ENCODE measurements at regions not wholly inside any gene's neighbourhood (a gene's known extent, or its start where the extent isn't known, plus 50 kb on each side); places are given as distances from the start of the nearest gene placed in this dataset.

DNA sequence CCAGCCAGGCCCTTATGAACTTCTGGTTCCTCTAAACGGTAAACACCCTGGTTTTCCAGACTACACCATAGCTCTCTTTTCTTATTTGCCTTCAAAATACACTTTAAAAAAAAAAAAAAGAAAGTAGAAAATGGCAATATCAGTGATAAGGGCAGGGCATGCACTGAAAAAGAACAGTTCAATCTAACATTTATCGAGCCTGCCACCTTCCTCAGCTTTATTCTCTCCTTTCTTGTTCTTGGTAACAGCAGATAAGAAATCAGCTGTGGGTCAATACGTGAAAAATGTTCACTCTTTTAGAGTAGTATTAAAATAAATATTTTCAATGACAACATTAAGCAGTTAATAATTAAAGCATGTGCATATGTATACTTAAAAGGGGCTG, 83.1 kb upstream of the ZNF648 start:
- Histone ChIP-seq H3K4me3 (no peak overlapping the region), H3K36me3 (ENCODE audit: low read depth) (no peaks in the 10 kb centered on the region), H3K9me3 (no peaks in the 10 kb centered on the region), H3K4me1 (ENCODE audit: low read depth) (peaks cover 13% of the 10 kb centered on the region)
- ATAC-seq (no peak), DNase-seq (no peak)
- TF ChIP-seq, protein P1, sequence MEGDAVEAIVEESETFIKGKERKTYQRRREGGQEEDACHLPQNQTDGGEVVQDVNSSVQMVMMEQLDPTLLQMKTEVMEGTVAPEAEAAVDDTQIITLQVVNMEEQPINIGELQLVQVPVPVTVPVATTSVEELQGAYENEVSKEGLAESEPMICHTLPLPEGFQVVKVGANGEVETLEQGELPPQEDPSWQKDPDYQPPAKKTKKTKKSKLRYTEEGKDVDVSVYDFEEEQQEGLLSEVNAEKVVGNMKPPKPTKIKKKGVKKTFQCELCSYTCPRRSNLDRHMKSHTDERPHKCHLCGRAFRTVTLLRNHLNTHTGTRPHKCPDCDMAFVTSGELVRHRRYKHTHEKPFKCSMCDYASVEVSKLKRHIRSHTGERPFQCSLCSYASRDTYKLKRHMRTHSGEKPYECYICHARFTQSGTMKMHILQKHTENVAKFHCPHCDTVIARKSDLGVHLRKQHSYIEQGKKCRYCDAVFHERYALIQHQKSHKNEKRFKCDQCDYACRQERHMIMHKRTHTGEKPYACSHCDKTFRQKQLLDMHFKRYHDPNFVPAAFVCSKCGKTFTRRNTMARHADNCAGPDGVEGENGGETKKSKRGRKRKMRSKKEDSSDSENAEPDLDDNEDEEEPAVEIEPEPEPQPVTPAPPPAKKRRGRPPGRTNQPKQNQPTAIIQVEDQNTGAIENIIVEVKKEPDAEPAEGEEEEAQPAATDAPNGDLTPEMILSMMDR (IDR thresholded peaks at IDR 0.05), result no peak
- intact Hi-C loops (cut with DNase I, micrococcal nuclease), result loop anchor here in 1 of 2 donors (5.0 kb wide), 1 partner anchor 253 kb away; no protein-coding TSS in a partner anchor

DNA sequence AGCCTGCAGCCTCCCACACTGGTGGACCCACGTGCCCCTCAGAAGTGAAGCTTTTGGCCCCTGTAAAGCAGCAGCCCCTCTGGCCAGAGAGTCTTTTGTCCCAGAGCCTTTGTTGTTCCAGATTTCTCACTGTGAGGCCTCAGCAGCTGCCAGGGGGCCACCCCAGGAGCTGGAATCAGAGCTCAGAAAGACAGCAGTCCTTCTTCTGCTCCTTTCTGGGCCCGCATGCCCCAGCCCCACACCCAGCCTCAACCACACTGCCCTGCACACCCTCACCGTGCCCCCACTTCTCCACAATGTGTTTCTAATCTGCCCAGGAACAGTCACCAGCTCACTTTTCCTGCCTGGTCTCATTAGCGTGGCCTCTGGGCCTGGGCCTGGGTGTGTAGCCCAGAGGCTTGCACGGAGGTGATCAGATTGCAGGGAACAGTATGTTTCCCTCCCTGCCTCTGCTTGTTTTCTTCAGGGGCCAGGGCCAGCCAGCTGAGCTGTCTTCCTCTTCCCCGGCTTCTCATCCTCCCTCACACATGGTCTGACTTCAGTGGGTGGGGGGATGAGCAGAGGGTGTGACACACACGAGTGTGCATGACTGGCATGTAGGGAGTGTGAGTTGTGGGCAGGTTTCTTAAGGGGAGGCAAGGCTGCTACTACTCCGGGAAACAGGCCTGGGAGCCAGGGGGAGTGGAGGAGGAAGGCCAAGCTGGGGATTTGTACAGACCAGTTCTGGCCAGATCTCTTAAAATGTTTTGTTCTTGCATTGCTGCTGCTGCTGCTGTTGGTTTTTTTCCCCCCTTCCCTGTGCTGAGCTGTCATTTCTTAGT, 82.5 kb upstream of the ZNF648 start:
- Histone ChIP-seq H3K4me1 (ENCODE audit: low read depth) (peaks cover 13% of the 10 kb centered on the region), H3K4me3 (no peak overlapping the region), H3K36me3 (ENCODE audit: low read depth) (no peaks in the 10 kb centered on the region), H3K9me3 (no peaks in the 10 kb centered on the region)
- DNase-seq (peak; percentile 56 to 78 (median 57)), ATAC-seq (peak; percentile 67)
- TF ChIP-seq, protein P1 (IDR thresholded peaks at IDR 0.05), result no peak
- intact Hi-C loops (cut with DNase I, micrococcal nuclease), result loop anchor here (2.0 to 5.0 kb wide), 2 partner anchors 253 kb away; no protein-coding TSS in a partner anchor

DNA sequence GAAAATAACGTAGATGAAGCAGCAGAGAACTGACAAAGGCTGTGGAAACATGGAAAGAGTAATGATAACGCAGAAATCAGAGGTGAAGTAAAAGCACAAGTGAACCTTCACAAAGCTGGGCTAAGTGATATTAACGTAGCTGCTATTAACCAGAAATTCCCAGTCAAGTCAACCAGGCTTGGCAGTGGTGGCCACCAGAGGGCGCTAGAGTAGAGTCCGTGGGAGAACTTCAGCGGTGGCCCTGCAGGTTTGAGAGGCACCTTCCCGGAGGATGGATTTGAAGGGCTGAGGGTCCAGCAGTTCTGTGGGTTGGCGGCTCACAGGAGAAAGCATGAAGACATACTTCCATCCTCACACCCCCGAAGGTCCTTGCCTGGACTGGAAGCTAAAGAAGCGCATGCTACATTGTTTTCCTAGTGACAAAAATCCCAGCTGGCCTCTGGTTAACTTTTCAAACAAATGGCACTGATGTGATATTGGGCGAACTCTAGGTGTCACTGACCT, 81.7 kb upstream of the ZNF648 start:
- TF ChIP-seq, protein P1 (IDR thresholded peaks at IDR 0.05), result peak; percentile 85
- intact Hi-C loops (cut with DNase I, micrococcal nuclease), result loop anchor here (2.0 to 5.0 kb wide), 2 partner anchors 254 kb away; no protein-coding TSS in a partner anchor
- ATAC-seq (peak; percentile 84), DNase-seq (peak; percentile 89 to 97 (median 94))
- Histone ChIP-seq H3K4me3 (no peak overlapping the region), H3K4me1 (ENCODE audit: low read depth) (peaks cover 13% of the 10 kb centered on the region), H3K36me3 (ENCODE audit: low read depth) (no peaks in the 10 kb centered on the region), H3K9me3 (no peaks in the 10 kb centered on the region)

DNA sequence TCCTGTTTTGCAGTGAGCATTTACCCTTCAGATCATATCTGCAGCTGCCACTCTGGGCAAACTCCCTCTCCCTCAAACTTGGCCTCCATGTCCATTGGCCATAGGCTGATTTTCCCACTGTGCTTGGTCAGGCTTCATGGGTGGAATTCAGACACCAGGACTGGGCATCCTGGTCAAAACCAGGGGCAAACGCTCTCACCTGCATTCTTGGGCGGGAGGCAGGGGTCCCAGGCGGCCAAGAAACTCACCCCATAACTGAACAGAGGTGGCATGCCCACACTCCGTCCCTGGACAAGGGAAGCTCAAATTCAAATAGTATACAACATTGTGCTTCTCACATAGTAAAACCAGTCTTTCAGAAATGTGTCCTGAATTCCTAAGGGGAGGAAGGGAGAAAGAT, 81.1 kb upstream of the ZNF648 start:
- intact Hi-C loops (cut with DNase I, micrococcal nuclease), result loop anchor here (2.0 to 5.0 kb wide), 2 partner anchors 254 to 255 kb away; no protein-coding TSS in a partner anchor
- H3K4me1 ChIP-seq (ENCODE audit: low read depth), result peaks cover 13% of the 10 kb centered on the region
- no peak for ATAC-seq
- TF ChIP-seq, protein P1 (IDR thresholded peaks at IDR 0.05), result no peak
- H3K9me3 ChIP-seq, result no peaks in the 10 kb centered on the region
- H3K36me3 ChIP-seq (ENCODE audit: low read depth), result no peaks in the 10 kb centered on the region
- H3K4me3 ChIP-seq, result no peak overlapping the region
- no peak for DNase-seq

DNA sequence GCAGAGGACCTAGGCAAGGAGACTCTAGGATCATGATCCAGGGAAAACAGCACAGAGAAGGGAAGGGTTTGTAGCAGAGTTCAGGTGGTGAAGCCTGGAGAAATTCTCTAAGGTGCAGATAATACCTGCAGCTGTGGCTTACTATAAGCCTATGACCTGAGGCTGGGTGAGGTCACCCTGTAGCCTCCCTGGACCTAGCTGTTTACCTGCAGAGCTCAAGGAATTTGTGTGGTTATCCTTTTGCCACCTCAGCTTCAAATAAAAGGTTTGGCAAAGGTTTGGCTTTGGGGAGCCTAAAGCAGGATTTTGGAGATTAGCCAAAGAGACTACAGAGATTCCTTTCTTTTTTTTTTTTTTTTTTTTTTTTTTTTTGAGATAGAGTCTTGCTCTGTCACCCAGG, 79.5 kb upstream of the ZNF648 start:
- Histone ChIP-seq H3K4me1 (ENCODE audit: low read depth) (peaks cover 13% of the 10 kb centered on the region), H3K9me3 (no peaks in the 10 kb centered on the region), H3K4me3 (no peak overlapping the region), H3K36me3 (ENCODE audit: low read depth) (no peaks in the 10 kb centered on the region)
- ATAC-seq, result no peak
- intact Hi-C loops (cut with DNase I, micrococcal nuclease), result loop anchor here in 1 of 2 donors (5.0 kb wide), 1 partner anchor 256 kb away; no protein-coding TSS in a partner anchor
- TF ChIP-seq, protein P1 (IDR thresholded peaks at IDR 0.05), result no peak
- DNase-seq, result no peak
